H1 (cell line): ENCODE measurements at regions not wholly inside any gene's neighbourhood (a gene's known extent, or its start where the extent isn't known, plus 50 kb on each side); places are given as distances from the start of the nearest gene placed in this dataset.

ENCODE experiments used
- CBX8 ChIP-seq: fragments of 300-800, 300-1000 bp; sonication (generic); IDR thresholded peaks from 2 replicates; pipeline ENCODE4 v1.7.1; 2016; ENCODE audit warnings: low read depth, low read length, borderline replicate concordance
- EP300 ChIP-seq, 2 experiments: IDR thresholded peaks; 1 replicate in 1 of 2; 2 replicates in 1 of 2; pipeline ENCODE4 v1.6.1; 2011 to 2012; ENCODE audit warnings: low read depth in 2 of 2, low read length in 2 of 2, mild to moderate bottlenecking in 2 of 2, borderline replicate concordance in 1 of 2, inconsistent platforms in 1 of 2, moderate library complexity in 1 of 2
- EZH2 ChIP-seq: fragments of 200-600 bp; sonication (generic); IDR thresholded peaks from 2 replicates; pipeline ENCODE4 v1.7.1; 2012; ENCODE audit warnings: low read depth, mild to moderate bottlenecking, moderate library complexity, low read length, inconsistent platforms; ENCODE audit not compliant: severe bottlenecking
- MAFK ChIP-seq: IDR thresholded peaks from 2 replicates; pipeline ENCODE4 v1.6.1; 2012; ENCODE audit warnings: low read depth, mild to moderate bottlenecking, improper control_type of control experiment, low read length
- PHF8 ChIP-seq: fragments of 200-600 bp; sonication (generic); conservative IDR thresholded peaks from 2 replicates; pipeline ENCODE4 v1.7.1; 2012; ENCODE audit warnings: low read depth, mild to moderate bottlenecking, inconsistent platforms, low read length, moderate library complexity
- POLR2A ChIP-seq, 2 experiments: IDR thresholded peaks; 1 replicate in 1 of 2; 2 replicates in 1 of 2; pipeline ENCODE4 v1.6.1; 2011; ENCODE audit warnings: low read depth in 2 of 2, low read length in 2 of 2, mild to moderate bottlenecking in 2 of 2; ENCODE audit errors: control extremely low read depth in 1 of 2
- POLR2AphosphoS5 ChIP-seq: IDR thresholded peaks from 2 replicates; pipeline ENCODE4 v1.6.1; 2011; ENCODE audit warnings: low read depth, low read length
- RFX5 ChIP-seq: IDR thresholded peaks from 2 replicates; pipeline ENCODE4 v1.6.1; 2011; ENCODE audit warnings: low read depth, low read length, improper control_type of control experiment, borderline replicate concordance
- YY1 ChIP-seq: IDR thresholded peaks from 2 replicates; pipeline ENCODE4 v1.6.1; 2011; ENCODE audit warnings: low read depth, mild to moderate bottlenecking, low read length
- TF ChIP-seq, protein P1 (sequence below), 3 experiments: IDR thresholded peaks; 1 replicate in 2 of 3; 2 replicates in 1 of 3; pipeline versions ENCODE4 v1.5.1 to v1.6.1; 2011; ENCODE audit warnings: low read length in 3 of 3, mild to moderate bottlenecking in 3 of 3, inconsistent platforms in 2 of 3, low read depth in 1 of 3, moderate library complexity in 1 of 3; ENCODE audit not compliant: insufficient read depth in 1 of 3; ENCODE audit errors: control extremely low read depth in 1 of 3

DNA sequence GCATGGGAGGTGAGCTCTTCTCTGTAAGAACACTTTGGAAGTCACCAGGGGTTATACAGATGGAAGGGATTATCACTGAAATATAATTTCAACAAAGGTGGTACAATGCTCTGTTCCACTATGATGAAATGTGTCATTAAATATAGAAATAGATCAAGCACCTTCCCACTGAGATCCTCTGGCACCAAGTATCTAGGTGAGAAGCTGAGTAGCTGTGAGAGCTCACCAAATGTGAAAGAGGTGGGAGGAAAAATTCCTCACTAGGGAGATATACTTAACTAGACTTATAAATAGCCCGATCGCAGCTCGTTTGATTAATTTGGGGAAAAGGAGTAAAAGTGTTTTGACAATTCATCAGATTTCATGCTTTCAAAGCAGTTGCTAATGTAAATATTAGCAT is 247.6 kb downstream of the SMAD2 start:
- TF ChIP-seq POLR2A (IDR thresholded peaks at IDR 0.05; ENCODE audit: control extremely low read depth in 1 of 2, low read depth in 2 of 2, low read length in 2 of 2) (no peak), YY1 (no peak), EP300 (IDR thresholded peaks at IDR 0.05; ENCODE audit: borderline replicate concordance in 1 of 2, low read depth in 2 of 2, low read length in 2 of 2) (no peak), POLR2AphosphoS5 (no peak), EZH2 (no peak), RFX5 (no peak), PHF8 (no peak), MAFK (no peak), CBX8 (no peak)
- TF ChIP-seq, protein P1, sequence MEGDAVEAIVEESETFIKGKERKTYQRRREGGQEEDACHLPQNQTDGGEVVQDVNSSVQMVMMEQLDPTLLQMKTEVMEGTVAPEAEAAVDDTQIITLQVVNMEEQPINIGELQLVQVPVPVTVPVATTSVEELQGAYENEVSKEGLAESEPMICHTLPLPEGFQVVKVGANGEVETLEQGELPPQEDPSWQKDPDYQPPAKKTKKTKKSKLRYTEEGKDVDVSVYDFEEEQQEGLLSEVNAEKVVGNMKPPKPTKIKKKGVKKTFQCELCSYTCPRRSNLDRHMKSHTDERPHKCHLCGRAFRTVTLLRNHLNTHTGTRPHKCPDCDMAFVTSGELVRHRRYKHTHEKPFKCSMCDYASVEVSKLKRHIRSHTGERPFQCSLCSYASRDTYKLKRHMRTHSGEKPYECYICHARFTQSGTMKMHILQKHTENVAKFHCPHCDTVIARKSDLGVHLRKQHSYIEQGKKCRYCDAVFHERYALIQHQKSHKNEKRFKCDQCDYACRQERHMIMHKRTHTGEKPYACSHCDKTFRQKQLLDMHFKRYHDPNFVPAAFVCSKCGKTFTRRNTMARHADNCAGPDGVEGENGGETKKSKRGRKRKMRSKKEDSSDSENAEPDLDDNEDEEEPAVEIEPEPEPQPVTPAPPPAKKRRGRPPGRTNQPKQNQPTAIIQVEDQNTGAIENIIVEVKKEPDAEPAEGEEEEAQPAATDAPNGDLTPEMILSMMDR (IDR thresholded peaks at IDR 0.05; ENCODE audit: control extremely low read depth in 1 of 3, insufficient read depth in 1 of 3, low read depth in 1 of 3, low read length in 3 of 3) = no peak
